ENCODE measurements at regions not wholly inside any gene's neighbourhood (a gene's known extent, or its start where the extent isn't known, plus 50 kb on each side); places are given as distances from the start of the nearest gene placed in this dataset.
A peak's percentile ranks its signal among the peaks of the same experiment; 100 is the strongest.

- TF ChIP-seq CTCF (IDR thresholded peaks at IDR 0.05): no peak
- TF ChIP-seq POLR2A (IDR thresholded peaks at IDR 0.05): no peak
- TF ChIP-seq EP300 (IDR thresholded peaks at IDR 0.05; ENCODE audit: low read depth): no peak
- no peak for TF ChIP-seq POLR2AphosphoS5 (IDR thresholded peaks at IDR 0.05)
- intact Hi-C loops (cut with DNase I; ENCODE audit: low total_unique reads) (no loop called here), in situ Hi-C loops (cut with MboI; ENCODE audit: low pct_ligation_motif_present in 1 of 4, low pct_unique_long_range_greater_than_20kb in 1 of 4, low sequenced_read_pairs in 3 of 4) (no loop called here)
- H3K27ac ChIP-seq: peak overlapping the region in 1 of 4 donors; percentile 58
- no peaks in the 10 kb centered on the region for H3K9me3 ChIP-seq
- H3K4me3 ChIP-seq: no peak overlapping the region
- peaks cover 0 to 7% (median 0%) of the 10 kb centered on the region in 4 donors for H3K4me1 ChIP-seq
- H3K36me3 ChIP-seq: no peaks in the 10 kb centered on the region
- no peaks in the 10 kb centered on the region for H3K27me3 ChIP-seq
- 46 to 53% methylated on average over 1 to 3 of the region's 3 CpGs for WGBS, 2 donors (ENCODE audit: low coverage in 1 of 2)
- no peak for DNase-seq
Measured at GRCh38 chr11:96706761-96707160, 316.9 kb downstream of the JRKL start.

GRCh38 chr11:96707273-96707672 is 317.5 kb downstream of the JRKL start:
- no peaks in the 10 kb centered on the region for H3K27me3 ChIP-seq
- intact Hi-C loops (cut with DNase I; ENCODE audit: low total_unique reads) (no loop called here), in situ Hi-C loops (cut with MboI; ENCODE audit: low pct_ligation_motif_present in 1 of 4, low pct_unique_long_range_greater_than_20kb in 1 of 4, low sequenced_read_pairs in 3 of 4) (no loop called here)
- no peak for DNase-seq
- no peaks in the 10 kb centered on the region for H3K9me3 ChIP-seq
- TF ChIP-seq EP300 (IDR thresholded peaks at IDR 0.05; ENCODE audit: low read depth) (no peak), POLR2A (IDR thresholded peaks at IDR 0.05) (no peak)
- H3K36me3 ChIP-seq: no peaks in the 10 kb centered on the region
- peak overlapping the region in 1 of 4 donors; percentile 58 for H3K27ac ChIP-seq
- peaks cover 0 to 7% (median 0%) of the 10 kb centered on the region in 4 donors for H3K4me1 ChIP-seq
- H3K4me3 ChIP-seq: no peak overlapping the region

GRCh38 chr11:96708219-96708878 is 318.5 kb downstream of the JRKL start:
- DNase-seq: no peak
- H3K27me3 ChIP-seq: no peaks in the 10 kb centered on the region
- H3K36me3 ChIP-seq: no peaks in the 10 kb centered on the region
- in situ Hi-C loops (cut with MboI; ENCODE audit: low pct_ligation_motif_present in 1 of 4, low pct_unique_long_range_greater_than_20kb in 1 of 4, low sequenced_read_pairs in 3 of 4) (no loop called here), intact Hi-C loops (cut with DNase I; ENCODE audit: low total_unique reads) (no loop called here)
- TF ChIP-seq EP300 (IDR thresholded peaks at IDR 0.05; ENCODE audit: low read depth) (no peak), POLR2A (IDR thresholded peaks at IDR 0.05) (no peak), POLR2AphosphoS5 (IDR thresholded peaks at IDR 0.05) (no peak), CTCF (IDR thresholded peaks at IDR 0.05) (no peak)
- no peak overlapping the region for H3K4me3 ChIP-seq
- WGBS, 2 donors (ENCODE audit: low coverage in 1 of 2): 29 to 36% methylated on average over 4 of the region's 4 CpGs
- H3K27ac ChIP-seq: no peak overlapping the region
- no peaks in the 10 kb centered on the region for H3K9me3 ChIP-seq
- H3K4me1 ChIP-seq: peaks cover 0 to 7% (median 0%) of the 10 kb centered on the region in 4 donors

GRCh38 chr11:96713301-96713700 is 323.5 kb downstream of the JRKL start:
- Histone ChIP-seq H3K27me3 (no peaks in the 10 kb centered on the region), H3K9me3 (no peaks in the 10 kb centered on the region), H3K36me3 (no peaks in the 10 kb centered on the region), H3K27ac (no peak overlapping the region), H3K4me3 (no peak overlapping the region), H3K4me1 (no peaks in the 10 kb centered on the region)
- intact Hi-C loops (cut with DNase I; ENCODE audit: low total_unique reads) (no loop called here), in situ Hi-C loops (cut with MboI; ENCODE audit: low pct_ligation_motif_present in 1 of 4, low pct_unique_long_range_greater_than_20kb in 1 of 4, low sequenced_read_pairs in 3 of 4) (no loop called here)
- DNase-seq: no peak
- WGBS, 2 donors (ENCODE audit: low coverage in 1 of 2): 72 to 78% methylated on average over 2 of the region's 2 CpGs
- no peak for TF ChIP-seq CTCF (IDR thresholded peaks at IDR 0.05)
- no peak for TF ChIP-seq POLR2AphosphoS5 (IDR thresholded peaks at IDR 0.05)
- TF ChIP-seq EP300 (IDR thresholded peaks at IDR 0.05; ENCODE audit: low read depth): no peak
- no peak for TF ChIP-seq POLR2A (IDR thresholded peaks at IDR 0.05)

GRCh38 chr11:96714689-96715088 is 324.9 kb downstream of the JRKL start:
- Histone ChIP-seq H3K27me3 (no peaks in the 10 kb centered on the region), H3K36me3 (no peaks in the 10 kb centered on the region), H3K4me3 (no peak overlapping the region), H3K9me3 (no peaks in the 10 kb centered on the region), H3K27ac (no peak overlapping the region), H3K4me1 (no peaks in the 10 kb centered on the region)
- in situ Hi-C loops (cut with MboI; ENCODE audit: low pct_ligation_motif_present in 1 of 4, low pct_unique_long_range_greater_than_20kb in 1 of 4, low sequenced_read_pairs in 3 of 4): no loop called here
- TF ChIP-seq EP300 (IDR thresholded peaks at IDR 0.05; ENCODE audit: low read depth) (no peak), POLR2A (IDR thresholded peaks at IDR 0.05) (no peak), POLR2AphosphoS5 (IDR thresholded peaks at IDR 0.05) (no peak), CTCF (IDR thresholded peaks at IDR 0.05) (no peak)
- 71 to 72% methylated on average over 2 of the region's 2 CpGs for WGBS, 2 donors (ENCODE audit: low coverage in 1 of 2)
- intact Hi-C loops (cut with DNase I; ENCODE audit: low total_unique reads): no loop called here
- no peak for DNase-seq
